GM19035 (cell line): ENCODE measurements at regions not wholly inside any gene's neighbourhood (a gene's known extent, or its start where the extent isn't known, plus 50 kb on each side); places are given as distances from the start of the nearest gene placed in this dataset.
"Not testable (repeated sequence)": the region's sequence is repeated elsewhere in the genome, so short reads cannot be mapped to it uniquely, and the experiment has no call there.

ENCODE experiments used
- ATAC-seq: cut with Tn5 transposase; IDR thresholded peaks from one replicate; pipeline ENCODE4 v1.9.1; 2021; ENCODE audit not compliant: unreplicated experiment

- ATAC-seq, result no peak
Measured at GRCh38 chr3:154904328-154904727, 175.8 kb upstream of the MME start.

DNA sequence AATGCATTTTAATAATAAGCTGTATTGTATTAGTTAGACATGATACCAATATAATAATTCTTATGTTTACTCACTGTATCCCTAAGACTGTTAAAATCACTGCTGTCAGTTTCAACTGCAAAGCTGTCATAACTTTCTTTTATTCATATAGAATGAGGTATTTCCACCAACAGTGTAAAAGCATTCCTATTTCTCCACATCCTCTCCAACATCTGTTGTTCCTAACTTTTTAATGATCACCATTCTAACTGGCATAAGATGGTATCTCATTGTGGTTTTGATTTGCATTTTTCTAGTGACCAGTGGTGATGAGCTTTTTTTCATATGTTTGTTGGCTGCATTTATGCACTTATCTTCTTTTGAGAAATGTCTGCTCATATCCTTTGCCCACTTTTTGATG is 177.6 kb upstream of the MME start:
- not testable (repeated sequence) for ATAC-seq

- ATAC-seq, result no peak
Measured at GRCh38 chr3:154901278-154901677, 178.8 kb upstream of the MME start.

- ATAC-seq, result no peak
Measured at GRCh38 chr3:154900816-154901215, 179.3 kb upstream of the MME start.

GRCh38 chr3:154898916-154899315 is 181.2 kb upstream of the MME start:
- ATAC-seq, result no peak

DNA sequence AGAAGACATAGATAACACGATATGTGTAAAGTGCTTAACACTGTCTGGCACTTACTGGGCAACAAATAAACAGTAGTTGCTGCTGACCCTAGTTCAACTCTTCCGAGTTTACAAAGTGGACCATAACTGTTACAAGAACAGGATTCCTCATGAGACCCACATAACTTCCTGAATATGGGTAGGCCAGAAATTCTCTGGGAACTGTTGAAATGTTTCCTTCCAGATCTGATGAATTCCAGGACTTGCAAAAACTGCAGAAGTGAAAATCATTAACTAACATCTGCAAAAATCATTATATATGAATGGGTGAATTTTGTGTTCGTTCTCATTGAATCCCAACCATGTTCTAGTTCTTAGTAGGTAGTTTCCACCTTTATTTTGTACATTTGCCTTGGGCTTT is 181.7 kb upstream of the MME start:
- no peak for ATAC-seq

GRCh38 chr3:154893813-154894212 is 186.3 kb upstream of the MME start:
- no peak for ATAC-seq

- no peak for ATAC-seq
Measured at GRCh38 chr3:154889227-154889634, 190.9 kb upstream of the MME start.

- ATAC-seq, result no peak
Measured at GRCh38 chr3:154887869-154888268, 192.2 kb upstream of the MME start.

- no peak for ATAC-seq
Measured at GRCh38 chr3:154886437-154886836, 193.7 kb upstream of the MME start.

GRCh38 chr3:154885418-154885817 is 194.7 kb upstream of the MME start:
- ATAC-seq, result no peak

DNA sequence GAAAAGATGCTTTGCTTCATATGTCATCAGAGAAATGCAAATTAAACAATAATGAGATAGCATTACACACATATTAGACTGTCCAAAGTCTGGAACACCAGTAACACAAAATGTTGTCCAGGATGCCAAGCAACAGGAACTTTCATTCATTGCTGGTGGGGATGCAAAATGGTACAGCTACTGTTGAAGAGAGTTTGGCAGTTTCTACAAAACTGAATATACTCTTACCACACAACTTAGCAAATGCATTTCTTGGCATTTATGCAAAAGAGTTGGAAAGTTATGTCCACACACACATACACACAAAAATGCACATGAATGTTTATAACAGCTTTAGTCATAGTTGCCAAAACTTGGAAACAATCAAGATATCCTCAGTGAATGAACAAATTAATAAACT is 195.2 kb upstream of the MME start:
- no peak for ATAC-seq

- no peak for ATAC-seq
Measured at GRCh38 chr3:154875142-154875541, 205.0 kb upstream of the MME start.

DNA sequence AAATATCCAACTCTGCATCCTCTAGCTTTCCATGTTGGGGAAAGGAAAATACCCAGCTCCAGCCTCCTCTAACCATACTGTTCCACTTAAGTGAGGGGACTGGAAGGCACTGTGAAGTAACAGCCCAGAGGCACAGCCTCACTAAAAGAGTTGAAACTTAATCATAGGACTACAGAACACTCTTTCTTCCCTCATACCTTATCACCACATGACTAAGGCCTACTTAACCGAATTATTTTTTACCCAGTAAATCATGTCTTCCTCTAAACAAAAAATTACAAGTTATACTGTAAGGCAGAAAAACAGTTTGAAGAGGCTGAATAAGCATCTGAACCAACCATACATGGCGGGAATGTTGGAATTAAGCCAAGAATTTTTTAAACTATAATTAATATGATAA is 207.4 kb upstream of the MME start:
- no peak for ATAC-seq

- no peak for ATAC-seq
Measured at GRCh38 chr3:154872074-154872473, 208.0 kb upstream of the MME start.

- ATAC-seq, result no peak
Measured at GRCh38 chr3:154864947-154865346, 215.2 kb upstream of the MME start.

GRCh38 chr3:154862265-154862664 is 217.9 kb upstream of the MME start:
- ATAC-seq, result peak; percentile 66

- ATAC-seq, result not testable (repeated sequence)
Measured at GRCh38 chr3:154852998-154853397, 227.1 kb upstream of the MME start.

- ATAC-seq, result no peak
Measured at GRCh38 chr3:154852515-154852914, 227.6 kb upstream of the MME start.

GRCh38 chr3:154851644-154852043 is 228.5 kb upstream of the MME start:
- ATAC-seq, result no peak

GRCh38 chr3:154850921-154851320 is 229.2 kb upstream of the MME start:
- no peak for ATAC-seq

DNA sequence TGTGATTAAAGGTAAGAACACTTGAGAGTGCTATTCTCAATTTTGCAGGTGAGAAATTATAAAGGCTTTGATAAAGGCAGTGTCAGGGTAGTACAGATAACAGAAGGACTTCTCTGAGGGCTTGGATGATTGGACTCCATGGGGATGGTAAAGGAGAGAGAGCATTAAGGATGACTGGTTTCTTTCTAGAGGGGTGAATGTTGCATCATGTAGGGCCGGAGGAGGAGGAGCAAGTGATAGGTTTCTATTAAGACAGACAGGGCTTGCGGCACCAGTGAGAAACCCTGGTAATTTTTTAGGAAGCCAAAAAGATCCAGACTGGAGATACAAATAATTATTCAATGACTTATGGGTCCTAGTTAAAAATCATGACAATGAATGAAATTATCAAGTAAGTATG is 230.7 kb upstream of the MME start:
- ATAC-seq, result no peak

GRCh38 chr3:154844863-154845262 is 235.3 kb upstream of the MME start:
- ATAC-seq, result no peak

- no peak for ATAC-seq
Measured at GRCh38 chr3:154843647-154844046, 236.5 kb upstream of the MME start.
